Lung microvascular endothelial cell (primary cell): ENCODE measurements at regions not wholly inside any gene's neighbourhood (a gene's known extent, or its start where the extent isn't known, plus 50 kb on each side); places are given as distances from the start of the nearest gene placed in this dataset.

Experiments used
- DNase-seq, 2 donors: peaks; one replicate each; pipeline versions ENCODE4 v3.0.0 to v3.0.0-alpha.2; 2010; ENCODE audit warnings: low read depth in 2 of 2

DNA sequence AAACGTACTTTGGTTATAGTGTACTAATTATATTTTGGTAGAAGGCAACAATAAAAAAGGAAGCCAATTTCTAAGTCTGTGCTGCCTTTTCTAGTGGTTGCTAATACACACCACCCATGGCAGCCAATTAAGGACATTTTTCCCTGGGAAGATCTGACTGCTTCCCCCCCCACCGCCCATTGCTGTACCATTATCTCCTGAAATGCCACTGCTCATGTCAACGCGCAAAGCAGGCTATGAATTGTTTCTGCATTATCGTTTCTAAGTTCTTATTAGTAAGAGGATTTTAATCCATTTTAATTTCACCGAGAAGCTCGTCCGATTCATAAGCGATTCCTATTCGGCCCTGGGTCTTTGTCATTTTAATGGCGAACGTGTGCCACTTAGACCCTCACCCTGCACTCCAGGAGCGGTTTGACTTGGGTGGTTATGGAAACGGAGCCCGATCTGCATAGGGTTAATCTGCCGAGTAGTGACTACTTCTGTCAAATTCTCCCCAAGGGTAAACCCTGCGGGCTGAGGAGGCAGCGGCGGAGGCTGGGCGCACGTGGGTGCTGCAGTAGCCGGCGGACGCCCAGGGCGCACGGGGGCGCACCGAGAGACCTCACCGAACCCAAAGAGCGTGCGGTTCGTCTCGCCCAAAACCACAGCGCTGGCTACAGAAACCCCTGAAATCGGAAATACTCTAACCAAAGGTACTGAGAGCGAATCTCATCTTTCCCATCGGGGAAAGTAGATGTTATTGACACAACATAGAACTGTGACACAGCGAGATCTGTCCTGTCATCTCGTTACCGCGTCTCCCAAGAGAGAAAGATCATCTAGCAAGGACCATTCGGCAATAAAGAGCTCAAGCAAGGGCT lies 55.8 kb upstream of the SHC3 start:
- no peak for DNase-seq

GRCh38 chr9:89236955-89237573 lies 58.4 kb upstream of the SHC3 start:
- DNase-seq, result no peak

DNA sequence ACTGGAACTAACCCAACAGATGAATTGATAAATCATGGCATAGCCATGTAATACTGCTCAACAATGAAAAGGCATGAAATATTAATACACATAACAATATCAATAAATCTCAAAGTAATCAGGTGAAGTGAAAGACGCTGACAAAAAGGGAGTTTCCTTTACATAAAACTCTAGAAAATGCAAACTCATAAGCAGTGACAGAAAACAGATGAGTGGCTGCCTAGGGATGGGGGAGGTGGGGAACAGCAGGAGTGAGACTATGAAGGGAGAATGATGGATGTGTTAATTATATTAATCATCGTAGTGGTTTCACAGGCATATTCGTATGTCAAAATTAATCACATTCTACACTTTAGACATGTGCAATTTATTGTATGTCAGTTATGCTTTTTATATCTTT lies 59.8 kb upstream of the SHC3 start:
- no peak for DNase-seq

- no peak for DNase-seq
Observed at GRCh38 chr9:89243296-89244061, 64.9 kb upstream of the SHC3 start.

GRCh38 chr9:89246840-89247239 lies 64.2 kb upstream of the CKS2 start:
- no peak for DNase-seq

GRCh38 chr9:89247431-89248353 lies 63.3 kb upstream of the CKS2 start:
- DNase-seq, result peak in 1 of 2 donors; percentile 28

GRCh38 chr9:89249001-89249400 lies 62.0 kb upstream of the CKS2 start:
- DNase-seq, result no peak

DNA sequence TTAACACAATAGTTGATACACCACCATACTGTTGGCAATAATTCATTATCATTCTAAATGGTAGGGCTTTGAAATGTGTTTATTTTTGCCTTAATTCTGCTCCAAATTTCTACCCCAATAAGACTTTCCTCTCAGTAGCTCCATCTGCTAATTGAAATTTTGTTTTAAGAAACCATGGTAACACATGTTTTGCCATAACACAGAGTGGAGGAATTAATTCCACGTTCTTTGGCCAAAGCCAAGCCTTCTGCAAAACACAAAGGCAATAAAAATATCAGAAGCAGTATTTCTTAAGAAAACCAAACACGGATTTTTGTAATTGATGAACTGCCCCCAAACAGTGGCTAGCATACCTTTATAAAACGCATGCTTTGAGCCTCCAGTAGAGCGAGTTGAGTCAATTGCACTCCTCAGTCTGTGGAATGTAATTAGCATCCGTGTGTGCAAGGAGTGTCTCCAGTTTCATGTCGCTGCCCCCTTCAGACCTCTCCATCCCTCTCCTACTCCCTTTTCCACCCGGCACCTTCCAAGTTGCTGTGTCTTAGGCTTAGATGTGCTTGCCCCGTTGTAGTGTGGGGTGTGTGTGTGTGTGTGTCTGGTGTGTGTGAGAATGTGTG lies 58.2 kb upstream of the CKS2 start:
- no peak for DNase-seq

- DNase-seq, result no peak
Observed at GRCh38 chr9:89254058-89254772, 56.8 kb upstream of the CKS2 start.

- no peak for DNase-seq
Observed at GRCh38 chr9:89254773-89255125, 56.2 kb upstream of the CKS2 start.

DNA sequence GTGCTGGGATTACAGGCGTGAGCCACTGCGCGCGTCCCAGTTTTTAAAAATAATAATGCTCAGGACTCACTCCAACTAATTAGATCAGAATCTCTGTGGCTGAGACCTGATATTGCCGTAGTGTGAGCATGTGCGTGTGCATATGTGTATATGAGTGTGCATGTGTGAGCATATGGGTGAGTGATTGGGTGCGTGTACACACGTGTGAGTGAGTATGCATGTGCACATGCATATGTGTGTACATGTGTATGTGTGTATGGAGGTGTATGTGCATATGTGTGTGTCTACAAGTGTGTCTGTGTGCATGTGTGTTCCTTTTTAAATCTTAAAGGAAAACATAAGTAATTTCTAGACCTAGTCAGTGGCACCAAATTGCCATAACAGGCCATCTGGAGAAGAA lies 54.8 kb upstream of the CKS2 start:
- DNase-seq, result no peak

GRCh38 chr9:89256642-89257041 lies 54.4 kb upstream of the CKS2 start:
- no peak for DNase-seq

DNA sequence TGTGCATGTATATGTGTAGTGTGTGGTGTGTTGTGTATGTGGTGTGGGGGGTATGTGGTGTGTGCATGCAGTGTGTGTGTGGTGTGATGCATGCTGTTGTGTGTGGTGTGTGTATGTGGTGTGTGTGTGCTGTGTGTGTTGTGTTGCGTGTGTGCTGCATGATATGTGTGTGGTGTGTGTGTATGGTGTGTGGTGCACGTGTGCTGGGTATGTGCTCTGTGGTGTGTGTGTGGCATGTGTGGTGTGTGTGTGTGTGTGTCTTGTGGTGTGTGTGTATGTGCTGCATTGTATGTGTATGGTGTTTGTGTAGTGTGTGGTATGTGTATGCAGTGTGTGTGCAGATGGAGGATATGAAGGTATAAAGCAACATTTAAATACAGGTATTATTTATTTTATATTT lies 50.5 kb upstream of the CKS2 start:
- DNase-seq, result no peak
